GM21515 (cell line): ENCODE measurements at regions not wholly inside any gene's neighbourhood (a gene's known extent, or its start where the extent isn't known, plus 50 kb on each side); places are given as distances from the start of the nearest gene placed in this dataset.
"Not testable (repeated sequence)": the region's sequence is repeated elsewhere in the genome, so short reads cannot be mapped to it uniquely, and the experiment has no call there.

Experiments
- ATAC-seq: cut with Tn5 transposase; IDR thresholded peaks from one replicate; pipeline ENCODE4 v1.9.1; 2021; ENCODE audit not compliant: unreplicated experiment

- no peak for ATAC-seq
These were observed 50.0 kb upstream of the EMX2 start for GRCh38 chr10:117492504-117492903.

- ATAC-seq = no peak
These were observed 54.5 kb upstream of the EMX2 start for GRCh38 chr10:117488004-117488403.

GRCh38 chr10:117486606-117487005 lies 55.9 kb upstream of the EMX2 start:
- no peak for ATAC-seq

- no peak for ATAC-seq
These were observed 59.4 kb upstream of the EMX2 start for GRCh38 chr10:117483056-117483590.

- not testable (repeated sequence) for ATAC-seq
These were observed 61.5 kb upstream of the EMX2 start for GRCh38 chr10:117481011-117481410.

- no peak for ATAC-seq
These were observed 62.4 kb upstream of the EMX2 start for GRCh38 chr10:117480097-117480496.

GRCh38 chr10:117477961-117478670 lies 64.4 kb upstream of the EMX2 start:
- ATAC-seq = no peak

GRCh38 chr10:117477211-117477947 lies 65.2 kb upstream of the EMX2 start:
- no peak for ATAC-seq

GRCh38 chr10:117476716-117477115 lies 65.8 kb upstream of the EMX2 start:
- no peak for ATAC-seq

GRCh38 chr10:117476281-117476680 lies 66.3 kb upstream of the EMX2 start:
- ATAC-seq = no peak

- no peak for ATAC-seq
These were observed 69.7 kb upstream of the EMX2 start for GRCh38 chr10:117472872-117473271.

GRCh38 chr10:117471344-117471874 lies 71.1 kb upstream of the EMX2 start:
- ATAC-seq = no peak

GRCh38 chr10:117470733-117471132 lies 71.8 kb upstream of the EMX2 start:
- no peak for ATAC-seq

- no peak for ATAC-seq
These were observed 73.9 kb upstream of the EMX2 start for GRCh38 chr10:117468665-117469064.

GRCh38 chr10:117464176-117464575 lies 78.4 kb upstream of the EMX2 start:
- ATAC-seq = no peak

- no peak for ATAC-seq
These were observed 79.0 kb upstream of the EMX2 start for GRCh38 chr10:117463545-117463920.

- ATAC-seq = no peak
These were observed 79.6 kb upstream of the EMX2 start for GRCh38 chr10:117462816-117463544.

GRCh38 chr10:117462424-117462792 lies 80.1 kb upstream of the EMX2 start:
- no peak for ATAC-seq

- no peak for ATAC-seq
These were observed 80.7 kb upstream of the EMX2 start for GRCh38 chr10:117461766-117462423.

- no peak for ATAC-seq
These were observed 81.4 kb upstream of the EMX2 start for GRCh38 chr10:117460846-117461765.
